Fibroblast of lung (primary cell): ENCODE measurements at regions not wholly inside any gene's neighbourhood (a gene's known extent, or its start where the extent isn't known, plus 50 kb on each side); places are given as distances from the start of the nearest gene placed in this dataset.
"Not testable (repeated sequence)": the region's sequence is repeated elsewhere in the genome, so short reads cannot be mapped to it uniquely, and the experiment has no call there.

Experiments
- DNase-seq, 2 donors: peaks; one replicate each; pipeline versions ENCODE4 v3.0.0 to v3.0.0-alpha.2; 2010; ENCODE audit warnings: low read depth in 2 of 2
- H2AFZ ChIP-seq: 2 replicates; pipeline ENCODE4 v1.5.1; 2012; ENCODE audit warnings: low read length, control low read depth, inconsistent platforms
- H3K27ac ChIP-seq: 2 replicates; pipeline ENCODE4 v1.5.1; 2011; ENCODE audit warnings: low read length, control low read depth; ENCODE audit not compliant: insufficient read depth
- H3K27me3 ChIP-seq: 2 replicates; pipeline ENCODE4 v1.5.1; 2011; ENCODE audit warnings: mild to moderate bottlenecking, low read length; ENCODE audit not compliant: control insufficient read depth, insufficient read depth
- H3K36me3 ChIP-seq: 2 replicates; pipeline ENCODE4 v1.5.1; 2011; ENCODE audit warnings: low read length; ENCODE audit not compliant: control insufficient read depth, insufficient read depth
- H3K4me1 ChIP-seq: 2 replicates; pipeline ENCODE4 v1.5.1; 2011; ENCODE audit warnings: low read length; ENCODE audit not compliant: control insufficient read depth, insufficient read depth; ENCODE audit errors: extremely low read depth
- H3K4me2 ChIP-seq: 2 replicates; pipeline ENCODE4 v1.5.1; 2011; ENCODE audit warnings: low read length, control low read depth; ENCODE audit not compliant: insufficient read depth; ENCODE audit errors: extremely low read depth
- H3K4me3 ChIP-seq, 4 experiments: fragments of 200-600 bp in 1 of 4; sonication (generic) in 1 of 4; replicated peaks in 1 of 4; 2 replicates each; pipeline ENCODE4 v1.5.1; 2011 to 2016; ENCODE audit warnings: low read length in 4 of 4, low read depth in 3 of 4, mild to moderate bottlenecking in 3 of 4, control low read depth in 2 of 4, inconsistent platforms in 1 of 4, mixed read lengths in 1 of 4; ENCODE audit not compliant: insufficient read depth in 1 of 4; ENCODE audit errors: control extremely low read depth in 1 of 4
- H3K79me2 ChIP-seq: 2 replicates; pipeline ENCODE4 v1.5.1; 2012; ENCODE audit warnings: mild to moderate bottlenecking, low read length, inconsistent platforms; ENCODE audit not compliant: control insufficient read depth, insufficient read depth
- H3K9ac ChIP-seq: 2 replicates; pipeline ENCODE4 v1.5.1; 2011; ENCODE audit warnings: mild to moderate bottlenecking, low read length, control low read depth; ENCODE audit not compliant: insufficient read depth
- H3K9me3 ChIP-seq: 2 replicates; pipeline ENCODE4 v1.5.1; 2012; ENCODE audit warnings: low read depth, low read length; ENCODE audit not compliant: control insufficient read depth, insufficient read depth
- H4K20me1 ChIP-seq: 2 replicates; pipeline ENCODE4 v1.5.1; 2011; ENCODE audit warnings: low read length; ENCODE audit not compliant: control insufficient read depth, insufficient read depth; ENCODE audit errors: extremely low read depth
- CTCF ChIP-seq, 2 donors: IDR thresholded peaks in 1 of 2; conservative IDR thresholded peaks in 1 of 2; 1 replicate in 1 of 2; 2 replicates in 1 of 2; pipeline ENCODE4 v1.5.1; 2011 to 2012; ENCODE audit warnings: low read length in 2 of 2, control low read depth in 1 of 2, inconsistent platforms in 1 of 2, low read depth in 1 of 2, mild to moderate bottlenecking in 1 of 2
- EZH2 ChIP-seq: IDR thresholded peaks from 2 replicates; pipeline ENCODE4 v1.5.1; 2012; ENCODE audit warnings: low read length, control low read depth, mild to moderate bottlenecking; ENCODE audit errors: missing control alignments

- Histone ChIP-seq H3K79me2 (no peaks in the 10 kb centered on the region), H3K4me2 (no peak overlapping the region)
Observed at GRCh38 chr1:76697361-76697760, 169.9 kb upstream of the ST6GALNAC5 start.

DNA sequence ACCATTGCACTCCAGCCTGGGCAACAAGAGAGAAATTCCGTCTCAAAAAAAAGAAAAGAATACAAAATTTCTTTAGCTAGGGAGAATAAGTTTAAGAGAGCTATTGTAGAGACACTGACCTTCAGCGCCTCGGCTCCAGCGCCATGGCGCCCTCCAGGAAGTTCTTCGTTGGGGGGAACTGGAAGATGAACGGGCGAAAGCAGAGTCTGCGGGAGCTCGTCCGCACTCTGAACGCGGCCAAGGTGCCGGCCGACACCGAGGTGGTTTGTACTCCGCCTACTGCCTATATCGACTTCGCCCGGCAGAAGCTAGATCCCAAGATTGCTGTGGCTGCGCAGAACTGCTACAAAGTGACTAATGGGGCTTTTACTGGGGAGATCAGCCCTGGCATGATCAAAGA, 167.6 kb upstream of the ST6GALNAC5 start:
- not testable (repeated sequence) for H3K27ac ChIP-seq, H2AFZ ChIP-seq, H3K9me3 ChIP-seq, H4K20me1 ChIP-seq, H3K9ac ChIP-seq, H3K4me3 ChIP-seq, DNase-seq, H3K27me3 ChIP-seq, H3K36me3 ChIP-seq, H3K79me2 ChIP-seq, H3K4me2 ChIP-seq, H3K4me1 ChIP-seq

More at GRCh38 chr1:76697361-76697760, 169.9 kb upstream of the ST6GALNAC5 start:
- H3K4me1 ChIP-seq, result no peaks in the 10 kb centered on the region
- DNase-seq, result no peak
- H3K9me3 ChIP-seq, result no peaks in the 10 kb centered on the region
- no peak overlapping the region for H3K9ac ChIP-seq
- H3K36me3 ChIP-seq, result no peaks in the 10 kb centered on the region
- H2AFZ ChIP-seq, result no peak overlapping the region
- H3K4me3 ChIP-seq, result no peak overlapping the region
- H4K20me1 ChIP-seq, result no peaks in the 10 kb centered on the region
- no peaks in the 10 kb centered on the region for H3K27me3 ChIP-seq
- TF ChIP-seq CTCF (conservative IDR thresholded peaks at IDR 0.05 in 1 of 2, IDR thresholded peaks at IDR 0.05 in 1 of 2; ENCODE audit: low read depth in 1 of 2, low read length in 2 of 2) (no peak), EZH2 (no peak)
- no peak overlapping the region for H3K27ac ChIP-seq

GRCh38 chr1:76700200-76700599, 167.1 kb upstream of the ST6GALNAC5 start:
- H3K79me2 ChIP-seq, H3K4me3 ChIP-seq, DNase-seq: not testable (repeated sequence)

GRCh38 chr1:76705560-76705959, 161.7 kb upstream of the ST6GALNAC5 start:
- no peaks in the 10 kb centered on the region for H3K79me2 ChIP-seq
- H3K4me3 ChIP-seq, result no peak overlapping the region
- H3K4me1 ChIP-seq, result no peaks in the 10 kb centered on the region
- no peaks in the 10 kb centered on the region for H4K20me1 ChIP-seq
- H2AFZ ChIP-seq, result no peak overlapping the region
- no peaks in the 10 kb centered on the region for H3K36me3 ChIP-seq
- H3K27me3 ChIP-seq, result no peaks in the 10 kb centered on the region
- H3K9ac ChIP-seq, result no peak overlapping the region
- no peak overlapping the region for H3K4me2 ChIP-seq
- TF ChIP-seq CTCF (conservative IDR thresholded peaks at IDR 0.05 in 1 of 2, IDR thresholded peaks at IDR 0.05 in 1 of 2; ENCODE audit: low read depth in 1 of 2, low read length in 2 of 2), result no peak
- TF ChIP-seq EZH2, result no peak
- no peak overlapping the region for H3K27ac ChIP-seq
- no peaks in the 10 kb centered on the region for H3K9me3 ChIP-seq
- DNase-seq, result no peak

More at GRCh38 chr1:76700200-76700599, 167.1 kb upstream of the ST6GALNAC5 start:
- not testable (repeated sequence) for H3K4me1 ChIP-seq, H3K27me3 ChIP-seq, H3K36me3 ChIP-seq, H4K20me1 ChIP-seq, H2AFZ ChIP-seq, H3K27ac ChIP-seq, H3K9ac ChIP-seq, H3K4me2 ChIP-seq, H3K9me3 ChIP-seq
